ENCODE measurements at regions not wholly inside any gene's neighbourhood (a gene's known extent, or its start where the extent isn't known, plus 50 kb on each side); places are given as distances from the start of the nearest gene placed in this dataset.
A peak's percentile ranks its signal among the peaks of the same experiment; 100 is the strongest.

- TF ChIP-seq BHLHE40 (IDR thresholded peaks at IDR 0.05; ENCODE audit: low read length) (peak; percentile 48), ZNF133 (CRISPR knock-in tag; IDR thresholded peaks at IDR 0.05) (peak; percentile 90; the same call in 1 of the 2 replicates), ZNF655 (CRISPR knock-in tag; IDR thresholded peaks at IDR 0.05) (0 out of 2 replicates have a peak, but pooled peaks have one; percentile 52), NR4A1 (CRISPR knock-in tag; IDR thresholded peaks at IDR 0.05) (peak; percentile 52; the same call in 1 of the 2 replicates), NR4A1 (tag; IDR thresholded peaks at IDR 0.05) (no peak), SRSF9 (IDR thresholded peaks at IDR 0.05; ENCODE audit: borderline replicate concordance, low read depth, low read length) (no peak), ZKSCAN3 (CRISPR knock-in tag; IDR thresholded peaks at IDR 0.05) (no peak)
- TF ChIP-seq, protein P1, sequence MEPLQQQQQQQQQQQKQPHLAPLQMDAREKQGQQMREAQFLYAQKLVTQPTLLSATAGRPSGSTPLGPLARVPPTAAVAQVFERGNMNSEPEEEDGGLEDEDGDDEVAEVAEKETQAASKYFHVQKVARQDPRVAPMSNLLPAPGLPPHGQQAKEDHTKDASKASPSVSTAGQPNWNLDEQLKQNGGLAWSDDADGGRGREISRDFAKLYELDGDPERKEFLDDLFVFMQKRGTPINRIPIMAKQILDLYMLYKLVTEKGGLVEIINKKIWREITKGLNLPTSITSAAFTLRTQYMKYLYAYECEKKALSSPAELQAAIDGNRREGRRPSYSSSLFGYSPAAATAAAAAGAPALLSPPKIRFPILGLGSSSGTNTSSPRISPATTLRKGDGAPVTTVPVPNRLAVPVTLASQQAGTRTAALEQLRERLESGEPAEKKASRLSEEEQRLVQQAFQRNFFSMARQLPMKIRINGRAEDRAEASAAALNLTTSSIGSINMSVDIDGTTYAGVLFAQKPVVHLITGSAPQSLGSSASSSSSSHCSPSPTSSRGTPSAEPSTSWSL (CRISPR knock-in tag; IDR thresholded peaks at IDR 0.05; ENCODE audit: borderline replicate concordance), result no peak
These were observed 98.4 kb downstream of the VPREB1 start (continued) for GRCh38 chr22:22342697-22343580.
